ENCODE measurements at regions not wholly inside any gene's neighbourhood (a gene's known extent, or its start where the extent isn't known, plus 50 kb on each side); places are given as distances from the start of the nearest gene placed in this dataset.

DNA sequence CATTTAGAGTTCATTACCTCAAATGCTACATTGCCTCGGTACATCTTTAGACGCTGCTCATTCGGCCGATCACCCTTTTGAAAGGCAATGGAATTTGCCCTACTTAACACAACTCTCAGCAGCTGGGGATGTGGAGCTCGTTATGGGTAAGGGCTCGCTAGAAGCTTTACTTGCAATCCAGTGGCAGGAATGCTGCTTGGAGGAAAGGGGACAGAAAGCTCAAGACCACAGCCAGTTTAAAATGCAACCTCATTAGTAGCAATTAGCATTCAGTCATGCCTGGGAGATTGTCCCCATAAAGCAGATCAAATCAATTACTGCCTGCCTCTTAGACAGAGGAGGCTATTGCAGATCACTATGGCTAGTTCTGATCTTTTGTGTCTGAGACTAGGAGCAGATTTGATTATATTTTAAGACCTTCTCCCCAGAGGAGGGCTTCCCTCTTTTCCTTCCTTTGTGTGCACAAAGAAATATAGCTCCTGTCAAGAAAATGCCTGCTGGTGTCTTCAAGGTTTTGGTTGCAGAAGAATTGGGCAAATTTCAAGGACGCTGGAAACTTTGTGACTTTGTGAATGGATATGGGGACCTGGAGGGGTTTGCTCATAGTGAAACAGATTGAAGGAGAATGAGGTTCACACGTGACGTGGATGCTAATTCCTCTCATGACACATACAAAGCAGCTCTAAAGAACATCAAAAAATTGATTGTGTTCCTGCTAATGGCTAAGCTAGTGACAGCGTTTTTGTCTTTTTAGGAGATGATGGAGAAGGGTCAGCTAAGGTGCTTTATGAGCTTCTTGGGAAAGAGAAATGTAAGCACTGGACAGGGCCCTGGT, 237.5 kb upstream of the GLRA2 start:
- TF ChIP-seq EZH2 (IDR thresholded peaks at IDR 0.05; ENCODE audit: borderline replicate concordance, low read depth, low read length, poor library complexity, severe bottlenecking) (no peak), CTCF (conservative IDR thresholded peaks at IDR 0.05; ENCODE audit: low read depth, low read length) (no peak)

Measured in A673 (cell line).